ENCODE measurements at regions not wholly inside any gene's neighbourhood (a gene's known extent, or its start where the extent isn't known, plus 50 kb on each side); places are given as distances from the start of the nearest gene placed in this dataset.

DNA sequence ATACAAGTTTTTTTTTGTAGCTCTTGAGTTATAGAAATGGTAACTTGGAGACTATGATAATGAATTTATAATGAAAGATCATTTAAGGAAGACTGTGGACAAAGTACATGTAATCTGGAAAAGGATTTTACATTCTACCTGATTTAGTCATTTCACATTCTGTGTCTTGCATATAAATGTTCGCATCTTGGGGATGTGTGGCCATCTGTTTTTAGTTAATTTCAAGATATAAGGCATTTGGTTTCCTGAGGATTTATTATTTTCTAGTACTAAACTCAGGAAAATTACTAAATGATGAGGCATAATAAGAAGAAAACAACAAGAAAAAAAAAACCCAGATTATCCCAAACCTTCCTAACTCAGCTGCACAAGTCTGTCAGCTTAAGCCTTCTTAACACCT, 112.7 kb upstream of the PRL start:
- TF ChIP-seq CTCF (IDR thresholded peaks at IDR 0.05) (no peak), POLR2A (IDR thresholded peaks at IDR 0.05) (no peak)
